OCI-LY7 (cell line): ENCODE measurements at regions not wholly inside any gene's neighbourhood (a gene's known extent, or its start where the extent isn't known, plus 50 kb on each side); places are given as distances from the start of the nearest gene placed in this dataset.

Experiments used
- EZH2phosphoT487 ChIP-seq: fragments of 200-600 bp; sonication (generic); IDR thresholded peaks from 2 replicates; pipeline ENCODE4 v1.6.1; 2018; ENCODE audit warnings: low read depth, borderline replicate concordance, mild to moderate bottlenecking, mixed run types, antibody characterized with exemption, low read length, moderate library complexity, mixed read lengths
- TF ChIP-seq, protein P1 (sequence below): fragments of 200-600 bp; sonication (generic); conservative IDR thresholded peaks from 2 replicates; pipeline ENCODE4 v1.5.1; 2014; ENCODE audit warnings: mild to moderate bottlenecking, antibody characterized with exemption, low read length, moderate library complexity, mixed read lengths

DNA sequence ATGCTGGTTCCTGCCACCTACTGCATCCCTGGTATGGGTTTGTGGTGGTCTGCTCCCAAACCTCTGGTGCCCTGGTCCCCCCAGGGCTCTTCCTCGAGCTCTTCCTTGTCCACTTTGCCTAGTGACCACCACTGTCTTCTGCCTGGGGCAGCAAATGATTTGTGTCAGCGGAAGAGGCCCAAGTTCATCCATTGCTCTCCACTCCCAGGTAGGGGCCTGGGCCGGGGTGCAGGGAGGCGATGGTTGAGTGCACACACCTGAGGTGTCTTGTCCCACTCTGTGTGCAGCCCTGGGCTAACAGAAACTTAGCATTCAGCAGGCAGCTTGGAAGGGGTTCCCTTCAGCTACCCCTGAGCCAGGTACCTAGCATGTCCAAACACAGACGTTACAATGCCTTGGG is 75.6 kb upstream of the SOX3 start:
- TF ChIP-seq, protein P1, sequence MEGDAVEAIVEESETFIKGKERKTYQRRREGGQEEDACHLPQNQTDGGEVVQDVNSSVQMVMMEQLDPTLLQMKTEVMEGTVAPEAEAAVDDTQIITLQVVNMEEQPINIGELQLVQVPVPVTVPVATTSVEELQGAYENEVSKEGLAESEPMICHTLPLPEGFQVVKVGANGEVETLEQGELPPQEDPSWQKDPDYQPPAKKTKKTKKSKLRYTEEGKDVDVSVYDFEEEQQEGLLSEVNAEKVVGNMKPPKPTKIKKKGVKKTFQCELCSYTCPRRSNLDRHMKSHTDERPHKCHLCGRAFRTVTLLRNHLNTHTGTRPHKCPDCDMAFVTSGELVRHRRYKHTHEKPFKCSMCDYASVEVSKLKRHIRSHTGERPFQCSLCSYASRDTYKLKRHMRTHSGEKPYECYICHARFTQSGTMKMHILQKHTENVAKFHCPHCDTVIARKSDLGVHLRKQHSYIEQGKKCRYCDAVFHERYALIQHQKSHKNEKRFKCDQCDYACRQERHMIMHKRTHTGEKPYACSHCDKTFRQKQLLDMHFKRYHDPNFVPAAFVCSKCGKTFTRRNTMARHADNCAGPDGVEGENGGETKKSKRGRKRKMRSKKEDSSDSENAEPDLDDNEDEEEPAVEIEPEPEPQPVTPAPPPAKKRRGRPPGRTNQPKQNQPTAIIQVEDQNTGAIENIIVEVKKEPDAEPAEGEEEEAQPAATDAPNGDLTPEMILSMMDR: no peak
- TF ChIP-seq EZH2phosphoT487: no peak
